ENCODE measurements at regions not wholly inside any gene's neighbourhood (a gene's known extent, or its start where the extent isn't known, plus 50 kb on each side); places are given as distances from the start of the nearest gene placed in this dataset.

GRCh38 chrX:2582667-2583066 is 81.9 kb upstream of the DHRSX start:
- TF ChIP-seq CTCF (conservative IDR thresholded peaks at IDR 0.05; ENCODE audit: low read depth, low read length) (no peak), EZH2phosphoT487 (IDR thresholded peaks at IDR 0.05; ENCODE audit: borderline replicate concordance, low read length) (no peak), EZH2 (IDR thresholded peaks at IDR 0.05; ENCODE audit: low read length, unreplicated experiment) (no peak)
